RWPE2 (cell line): ENCODE measurements at regions not wholly inside any gene's neighbourhood (a gene's known extent, or its start where the extent isn't known, plus 50 kb on each side); places are given as distances from the start of the nearest gene placed in this dataset.
"Not testable (repeated sequence)": the region's sequence is repeated elsewhere in the genome, so short reads cannot be mapped to it uniquely, and the experiment has no call there.

ENCODE experiments used
- ATAC-seq: fragments of 200-7000 bp; cut with Tn5 transposase; 3 replicates; pipeline ENCODE4 v1.9.1; 2021; ENCODE audit warnings: low read depth
- DNase-seq: peaks from one replicate; pipeline ENCODE4 v3.0.0-alpha.2; 2020; ENCODE audit warnings: low spot score
- H3K27ac ChIP-seq: fragments of 450-650 bp; 2 replicates; pipeline ENCODE4 v1.5.1; 2017; ENCODE audit warnings: mild to moderate bottlenecking; ENCODE audit not compliant: poor library complexity, severe bottlenecking
- H3K27me3 ChIP-seq: fragments of 250-450 bp; sonication (Bioruptor Pico); 2 replicates; pipeline ENCODE4 v1.5.1; 2021; ENCODE audit warnings: mild to moderate bottlenecking, moderate library complexity; ENCODE audit not compliant: insufficient read depth, poor library complexity, severe bottlenecking
- H3K36me3 ChIP-seq: fragments of 250-450 bp; sonication (Bioruptor Pico); 2 replicates; pipeline ENCODE4 v1.5.1; 2020; ENCODE audit warnings: low read depth, mild to moderate bottlenecking, moderate library complexity
- H3K4me1 ChIP-seq: fragments of 250-450 bp; sonication (Bioruptor Pico); 2 replicates; pipeline ENCODE4 v1.5.1; 2021; ENCODE audit warnings: mild to moderate bottlenecking, moderate library complexity; ENCODE audit not compliant: insufficient read depth, poor library complexity, severe bottlenecking
- H3K4me3 ChIP-seq: fragments of 250-450 bp; sonication (Bioruptor Pico); 2 replicates; pipeline ENCODE4 v1.5.1; 2021; ENCODE audit warnings: mild to moderate bottlenecking, moderate library complexity; ENCODE audit not compliant: severe bottlenecking
- H3K9me3 ChIP-seq: fragments of 250-450 bp; sonication (Bioruptor Pico); 2 replicates; pipeline ENCODE4 v1.5.1; 2021; ENCODE audit warnings: mild to moderate bottlenecking, moderate library complexity; ENCODE audit not compliant: severe bottlenecking
- CTCF ChIP-seq: fragments of 450-650 bp; IDR thresholded peaks from one replicate; pipeline ENCODE4 v1.5.1; 2017; ENCODE audit warnings: mild to moderate bottlenecking, moderate library complexity; ENCODE audit not compliant: poor library complexity, severe bottlenecking

GRCh38 chr15:69613182-69613581 is 160.6 kb downstream of the RPLP1 start:
- no peak for TF ChIP-seq CTCF
- Histone ChIP-seq H3K27ac (no peak overlapping the region), H3K9me3 (peaks cover 2% of the 10 kb centered on the region), H3K4me1 (no peaks in the 10 kb centered on the region), H3K36me3 (no peaks in the 10 kb centered on the region), H3K4me3 (no peak overlapping the region), H3K27me3 (peaks cover 10% of the 10 kb centered on the region)
- no peak for DNase-seq
- no peak for ATAC-seq

- Histone ChIP-seq H3K36me3 (no peaks in the 10 kb centered on the region), H3K4me1 (no peaks in the 10 kb centered on the region), H3K27me3 (peaks cover 18% of the 10 kb centered on the region), H3K27ac (no peak overlapping the region), H3K9me3 (peaks cover 2% of the 10 kb centered on the region), H3K4me3 (no peak overlapping the region)
- no peak for TF ChIP-seq CTCF
- DNase-seq, result no peak
- ATAC-seq, result no peak
Observed at GRCh38 chr15:69613988-69614387, 161.4 kb downstream of the RPLP1 start.

- H3K4me3 ChIP-seq, result no peak overlapping the region
- H3K27ac ChIP-seq, result no peak overlapping the region
- H3K9me3 ChIP-seq, result peaks cover 2% of the 10 kb centered on the region
- no peaks in the 10 kb centered on the region for H3K4me1 ChIP-seq
- H3K27me3 ChIP-seq, result peaks cover 20% of the 10 kb centered on the region
- no peaks in the 10 kb centered on the region for H3K36me3 ChIP-seq
- ATAC-seq (no peak), DNase-seq (no peak)
- TF ChIP-seq CTCF, result no peak
Observed at GRCh38 chr15:69615736-69616135, 163.1 kb downstream of the RPLP1 start.

GRCh38 chr15:69616558-69616957 is 163.9 kb downstream of the RPLP1 start:
- TF ChIP-seq CTCF, result no peak
- Histone ChIP-seq H3K4me1 (no peaks in the 10 kb centered on the region), H3K4me3 (no peak overlapping the region), H3K9me3 (no peaks in the 10 kb centered on the region), H3K36me3 (no peaks in the 10 kb centered on the region), H3K27ac (no peak overlapping the region), H3K27me3 (peaks cover 20% of the 10 kb centered on the region)
- no peak for DNase-seq
- no peak for ATAC-seq

GRCh38 chr15:69617144-69617543 is 164.5 kb downstream of the RPLP1 start:
- not testable (repeated sequence) for H3K36me3 ChIP-seq, H3K4me3 ChIP-seq, ATAC-seq, H3K27ac ChIP-seq, H3K9me3 ChIP-seq, H3K4me1 ChIP-seq, DNase-seq
- H3K27me3 ChIP-seq, result peaks cover 20% of the 10 kb centered on the region
